Neural crest cell (in vitro differentiated cells): ENCODE measurements at regions not wholly inside any gene's neighbourhood (a gene's known extent, or its start where the extent isn't known, plus 50 kb on each side); places are given as distances from the start of the nearest gene placed in this dataset.

ENCODE experiments used
- DNase-seq: peaks from one replicate; pipeline ENCODE4 v3.0.0; 2021; ENCODE audit warnings: low read depth, mixed read lengths, low spot score
- H3K27ac Mint-ChIP-seq: one replicate; pipeline ENCODE4 v1.8.0; 2021; ENCODE audit warnings: mild to moderate bottlenecking, mixed read lengths; ENCODE audit not compliant: unreplicated experiment
- H3K27me3 Mint-ChIP-seq: 2 replicates; pipeline ENCODE4 v1.8.0; 2021; ENCODE audit warnings: low read depth, mild to moderate bottlenecking, mixed read lengths
- H3K36me3 Mint-ChIP-seq: 2 replicates; pipeline ENCODE4 v1.8.0; 2021; ENCODE audit warnings: low read depth, mild to moderate bottlenecking, mixed read lengths
- H3K4me1 Mint-ChIP-seq: 2 replicates; pipeline ENCODE4 v1.8.0; 2021; ENCODE audit warnings: mixed read lengths
- H3K4me3 Mint-ChIP-seq: one replicate; pipeline ENCODE4 v1.8.0; 2021; ENCODE audit warnings: mild to moderate bottlenecking, mixed read lengths
- H3K9me3 Mint-ChIP-seq: 2 replicates; pipeline ENCODE4 v1.8.0; 2021; ENCODE audit warnings: mixed read lengths
- TF ChIP-seq, protein P1 (sequence below): fragments of 200-600 bp; sonication (generic); conservative IDR thresholded peaks from 2 replicates; pipeline ENCODE4 v1.5.0; 2021; ENCODE audit warnings: antibody characterized with exemption, mild to moderate bottlenecking

DNA sequence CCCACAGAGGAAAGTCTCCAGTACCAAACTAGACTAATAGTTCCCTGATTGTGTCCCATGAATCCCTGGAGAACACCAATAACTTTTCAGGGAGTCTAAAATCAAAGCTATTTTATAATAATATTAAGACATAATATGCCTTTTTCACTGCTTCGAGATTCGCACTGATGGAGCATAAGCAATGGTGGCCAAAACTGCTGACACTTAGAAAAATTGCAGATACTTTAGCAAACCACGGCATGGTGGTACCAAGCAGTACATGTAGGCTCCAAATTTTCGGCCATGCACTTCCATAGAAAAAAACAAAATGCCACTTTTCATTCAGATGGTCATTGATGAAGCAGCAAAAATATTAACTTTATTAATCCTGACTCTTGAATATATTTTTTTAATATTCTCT is 100.3 kb upstream of the PCSK1 start:
- H3K4me3 Mint-ChIP-seq: no peak overlapping the region
- H3K27ac Mint-ChIP-seq: no peak overlapping the region
- no peaks in the 10 kb centered on the region for H3K4me1 Mint-ChIP-seq
- H3K27me3 Mint-ChIP-seq: no peaks in the 10 kb centered on the region
- TF ChIP-seq, protein P1, sequence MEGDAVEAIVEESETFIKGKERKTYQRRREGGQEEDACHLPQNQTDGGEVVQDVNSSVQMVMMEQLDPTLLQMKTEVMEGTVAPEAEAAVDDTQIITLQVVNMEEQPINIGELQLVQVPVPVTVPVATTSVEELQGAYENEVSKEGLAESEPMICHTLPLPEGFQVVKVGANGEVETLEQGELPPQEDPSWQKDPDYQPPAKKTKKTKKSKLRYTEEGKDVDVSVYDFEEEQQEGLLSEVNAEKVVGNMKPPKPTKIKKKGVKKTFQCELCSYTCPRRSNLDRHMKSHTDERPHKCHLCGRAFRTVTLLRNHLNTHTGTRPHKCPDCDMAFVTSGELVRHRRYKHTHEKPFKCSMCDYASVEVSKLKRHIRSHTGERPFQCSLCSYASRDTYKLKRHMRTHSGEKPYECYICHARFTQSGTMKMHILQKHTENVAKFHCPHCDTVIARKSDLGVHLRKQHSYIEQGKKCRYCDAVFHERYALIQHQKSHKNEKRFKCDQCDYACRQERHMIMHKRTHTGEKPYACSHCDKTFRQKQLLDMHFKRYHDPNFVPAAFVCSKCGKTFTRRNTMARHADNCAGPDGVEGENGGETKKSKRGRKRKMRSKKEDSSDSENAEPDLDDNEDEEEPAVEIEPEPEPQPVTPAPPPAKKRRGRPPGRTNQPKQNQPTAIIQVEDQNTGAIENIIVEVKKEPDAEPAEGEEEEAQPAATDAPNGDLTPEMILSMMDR: no peak
- H3K36me3 Mint-ChIP-seq: no peaks in the 10 kb centered on the region
- no peak for DNase-seq
- peaks cover 6% of the 10 kb centered on the region for H3K9me3 Mint-ChIP-seq

DNA sequence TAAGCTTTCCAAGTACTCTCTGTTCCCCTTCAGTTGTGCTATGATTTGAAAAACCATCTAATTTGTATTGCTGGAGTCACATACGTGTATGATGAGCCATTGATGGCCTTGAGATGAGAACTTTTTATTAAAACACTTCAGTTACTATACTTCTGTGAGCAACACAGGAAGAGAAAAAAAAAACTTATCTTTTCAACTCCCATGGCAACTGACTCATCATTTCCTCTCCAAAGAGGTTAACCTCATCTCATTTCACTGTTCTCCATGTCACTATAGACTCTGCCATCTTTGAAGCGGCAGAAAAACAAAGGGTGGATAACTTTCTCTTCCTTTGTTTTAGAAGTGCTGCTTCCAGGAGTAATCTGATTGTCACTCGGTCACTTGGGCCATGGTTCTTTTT is 104.3 kb upstream of the PCSK1 start:
- H3K36me3 Mint-ChIP-seq: no peaks in the 10 kb centered on the region
- DNase-seq: no peak
- H3K27ac Mint-ChIP-seq: no peak overlapping the region
- TF ChIP-seq, protein P1: no peak
- H3K27me3 Mint-ChIP-seq: no peaks in the 10 kb centered on the region
- peaks cover 6% of the 10 kb centered on the region for H3K9me3 Mint-ChIP-seq
- H3K4me3 Mint-ChIP-seq: no peak overlapping the region
- H3K4me1 Mint-ChIP-seq: no peaks in the 10 kb centered on the region

DNA sequence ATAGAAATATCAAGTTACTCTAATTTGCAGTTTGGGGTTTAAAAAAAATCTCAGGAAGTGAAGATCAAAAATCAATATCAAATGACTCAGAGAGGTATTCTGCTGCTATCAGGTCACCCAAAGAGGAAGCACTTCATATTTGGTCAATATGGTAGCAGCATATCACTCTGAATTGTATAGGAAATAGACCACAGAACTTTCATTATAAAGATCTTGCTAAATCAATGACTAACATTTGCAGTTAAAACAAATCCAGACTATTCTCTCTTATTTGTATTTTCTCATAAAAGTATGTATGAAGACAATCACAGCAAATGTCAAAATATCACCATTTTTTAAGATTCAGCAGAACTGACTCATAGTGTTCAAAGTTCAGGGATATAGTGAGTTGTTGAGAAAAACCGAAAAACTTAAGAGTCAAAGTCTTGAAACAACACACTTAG is 105.8 kb upstream of the PCSK1 start:
- Mint-ChIP-seq H3K4me1 (no peaks in the 10 kb centered on the region), H3K27ac (no peak overlapping the region), H3K4me3 (no peak overlapping the region), H3K9me3 (peaks cover 7% of the 10 kb centered on the region), H3K27me3 (no peaks in the 10 kb centered on the region), H3K36me3 (no peaks in the 10 kb centered on the region)
- TF ChIP-seq, protein P1: no peak
- no peak for DNase-seq

DNA sequence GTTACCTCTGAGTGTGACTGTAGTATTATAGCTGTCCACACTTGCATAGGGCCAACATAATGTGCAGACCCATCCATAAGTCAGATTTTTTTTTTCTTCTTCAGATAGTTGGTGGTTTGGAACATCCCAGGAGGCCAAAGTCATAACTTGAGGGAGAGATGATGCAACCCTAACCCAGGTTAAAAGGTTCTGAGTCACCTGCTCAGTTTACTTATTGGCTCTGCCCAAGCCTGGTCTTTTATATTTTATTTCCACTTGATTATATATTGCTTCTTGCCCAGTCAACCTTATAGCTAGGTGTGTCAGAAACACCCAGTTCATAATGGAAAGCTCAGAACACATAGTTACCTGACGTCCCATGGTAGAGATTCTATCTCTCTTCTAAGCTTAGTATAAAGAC is 113.1 kb upstream of the PCSK1 start:
- DNase-seq: no peak
- Mint-ChIP-seq H3K9me3 (peaks cover 4% of the 10 kb centered on the region), H3K27me3 (no peaks in the 10 kb centered on the region), H3K36me3 (no peaks in the 10 kb centered on the region), H3K4me1 (no peaks in the 10 kb centered on the region), H3K4me3 (no peak overlapping the region), H3K27ac (no peak overlapping the region)
- TF ChIP-seq, protein P1: no peak

DNA sequence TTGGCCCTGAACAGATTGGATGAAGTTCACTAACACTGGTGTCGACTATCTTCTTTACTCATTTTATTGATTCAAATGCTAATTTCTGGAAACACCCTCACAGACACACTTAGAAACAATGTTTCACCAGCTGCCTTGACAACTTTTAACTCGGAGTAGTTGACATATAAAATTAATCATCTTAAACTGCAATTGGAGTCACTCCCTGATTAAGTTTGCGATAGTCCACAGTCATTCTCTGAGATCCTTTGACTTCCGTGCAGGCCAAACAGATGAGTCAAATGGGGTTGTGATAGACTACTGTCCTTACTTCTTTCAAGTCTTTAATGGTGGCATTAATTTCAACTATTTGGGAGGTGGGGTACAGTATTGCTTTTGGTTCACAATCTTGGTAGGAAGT is 114.4 kb upstream of the PCSK1 start:
- no peaks in the 10 kb centered on the region for H3K36me3 Mint-ChIP-seq
- peaks cover 4% of the 10 kb centered on the region for H3K9me3 Mint-ChIP-seq

More for the DNA sequence above, 114.4 kb upstream of the PCSK1 start:
- DNase-seq: no peak
- Mint-ChIP-seq H3K27ac (no peak overlapping the region), H3K4me1 (no peaks in the 10 kb centered on the region), H3K27me3 (peaks cover 7% of the 10 kb centered on the region), H3K4me3 (no peak overlapping the region)
- TF ChIP-seq, protein P1: no peak
